ENCODE measurements at regions not wholly inside any gene's neighbourhood (a gene's known extent, or its start where the extent isn't known, plus 50 kb on each side); places are given as distances from the start of the nearest gene placed in this dataset.

- peaks cover 21% of the 10 kb centered on the region for H3K27me3 Mint-ChIP-seq
- H3K36me3 Mint-ChIP-seq (ENCODE audit: low read depth), result no peaks in the 10 kb centered on the region
- H3K27ac Mint-ChIP-seq, result no peak overlapping the region
- ATAC-seq (no peak), DNase-seq (no peak)
- no peaks in the 10 kb centered on the region for H3K4me1 Mint-ChIP-seq
- no peaks in the 10 kb centered on the region for H3K9me3 ChIP-seq (ENCODE audit: control insufficient read depth, low read length, poor library complexity, severe bottlenecking)
- H3K4me3 Mint-ChIP-seq, result no peak overlapping the region
Observed at GRCh38 chr2:204437408-204437807, 107.9 kb upstream of the PARD3B start.

- no peak overlapping the region for H3K27ac Mint-ChIP-seq
- H3K27me3 Mint-ChIP-seq, result peaks cover 21% of the 10 kb centered on the region
- H3K4me3 Mint-ChIP-seq, result no peak overlapping the region
- no peaks in the 10 kb centered on the region for H3K36me3 Mint-ChIP-seq (ENCODE audit: low read depth)
- no peaks in the 10 kb centered on the region for H3K4me1 Mint-ChIP-seq
- DNase-seq (no peak), ATAC-seq (no peak)
- H3K9me3 ChIP-seq (ENCODE audit: control insufficient read depth, low read length, poor library complexity, severe bottlenecking), result no peaks in the 10 kb centered on the region
Observed at GRCh38 chr2:204437815-204438756, 107.2 kb upstream of the PARD3B start.

GRCh38 chr2:204441316-204441715 lies 104.0 kb upstream of the PARD3B start:
- DNase-seq (no peak), ATAC-seq (no peak)
- no peaks in the 10 kb centered on the region for H3K4me1 Mint-ChIP-seq
- no peak overlapping the region for H3K4me3 Mint-ChIP-seq
- H3K36me3 Mint-ChIP-seq (ENCODE audit: low read depth), result no peaks in the 10 kb centered on the region
- no peak overlapping the region for H3K27ac Mint-ChIP-seq
- no peaks in the 10 kb centered on the region for H3K9me3 ChIP-seq (ENCODE audit: control insufficient read depth, low read length, poor library complexity, severe bottlenecking)
- H3K27me3 Mint-ChIP-seq, result peaks cover 15% of the 10 kb centered on the region

- peaks cover 8% of the 10 kb centered on the region for H3K27me3 Mint-ChIP-seq
- H3K9me3 ChIP-seq (ENCODE audit: control insufficient read depth, low read length, poor library complexity, severe bottlenecking), result no peaks in the 10 kb centered on the region
- no peak for ATAC-seq
- no peak for DNase-seq
- no peaks in the 10 kb centered on the region for H3K36me3 Mint-ChIP-seq (ENCODE audit: low read depth)
- no peaks in the 10 kb centered on the region for H3K4me1 Mint-ChIP-seq
- H3K27ac Mint-ChIP-seq, result no peak overlapping the region
- no peak overlapping the region for H3K4me3 Mint-ChIP-seq
Observed at GRCh38 chr2:204445149-204445548, 100.1 kb upstream of the PARD3B start.

- no peak overlapping the region for H3K27ac Mint-ChIP-seq
- H3K9me3 ChIP-seq (ENCODE audit: control insufficient read depth, low read length, poor library complexity, severe bottlenecking), result no peaks in the 10 kb centered on the region
- H3K4me3 Mint-ChIP-seq, result no peak overlapping the region
- no peaks in the 10 kb centered on the region for H3K4me1 Mint-ChIP-seq
- no peaks in the 10 kb centered on the region for H3K36me3 Mint-ChIP-seq (ENCODE audit: low read depth)
- DNase-seq, result no peak
- ATAC-seq, result no peak
- peaks cover 14% of the 10 kb centered on the region for H3K27me3 Mint-ChIP-seq
Observed at GRCh38 chr2:204447722-204448121, 97.6 kb upstream of the PARD3B start.

- peaks cover 3% of the 10 kb centered on the region for H3K4me1 Mint-ChIP-seq
- ATAC-seq (no peak), DNase-seq (no peak)
- H3K36me3 Mint-ChIP-seq (ENCODE audit: low read depth), result no peaks in the 10 kb centered on the region
- no peak overlapping the region for H3K27ac Mint-ChIP-seq
- H3K4me3 Mint-ChIP-seq, result no peak overlapping the region
- H3K27me3 Mint-ChIP-seq, result peaks cover 17% of the 10 kb centered on the region
- no peaks in the 10 kb centered on the region for H3K9me3 ChIP-seq (ENCODE audit: control insufficient read depth, low read length, poor library complexity, severe bottlenecking)
Observed at GRCh38 chr2:204449977-204450376, 95.3 kb upstream of the PARD3B start.

GRCh38 chr2:204451766-204452165 lies 93.5 kb upstream of the PARD3B start:
- no peaks in the 10 kb centered on the region for H3K9me3 ChIP-seq (ENCODE audit: control insufficient read depth, low read length, poor library complexity, severe bottlenecking)
- H3K4me3 Mint-ChIP-seq, result no peak overlapping the region
- peaks cover 18% of the 10 kb centered on the region for H3K27me3 Mint-ChIP-seq
- H3K4me1 Mint-ChIP-seq, result peaks cover 3% of the 10 kb centered on the region
- H3K36me3 Mint-ChIP-seq (ENCODE audit: low read depth), result no peaks in the 10 kb centered on the region
- ATAC-seq (no peak), DNase-seq (no peak)
- H3K27ac Mint-ChIP-seq, result no peak overlapping the region

- peaks cover 18% of the 10 kb centered on the region for H3K27me3 Mint-ChIP-seq
- H3K27ac Mint-ChIP-seq, result no peak overlapping the region
- H3K9me3 ChIP-seq (ENCODE audit: control insufficient read depth, low read length, poor library complexity, severe bottlenecking), result no peaks in the 10 kb centered on the region
- ATAC-seq (no peak), DNase-seq (no peak)
- no peaks in the 10 kb centered on the region for H3K36me3 Mint-ChIP-seq (ENCODE audit: low read depth)
- no peak overlapping the region for H3K4me3 Mint-ChIP-seq
- peaks cover 3% of the 10 kb centered on the region for H3K4me1 Mint-ChIP-seq
Observed at GRCh38 chr2:204452464-204453023, 92.7 kb upstream of the PARD3B start.

DNA sequence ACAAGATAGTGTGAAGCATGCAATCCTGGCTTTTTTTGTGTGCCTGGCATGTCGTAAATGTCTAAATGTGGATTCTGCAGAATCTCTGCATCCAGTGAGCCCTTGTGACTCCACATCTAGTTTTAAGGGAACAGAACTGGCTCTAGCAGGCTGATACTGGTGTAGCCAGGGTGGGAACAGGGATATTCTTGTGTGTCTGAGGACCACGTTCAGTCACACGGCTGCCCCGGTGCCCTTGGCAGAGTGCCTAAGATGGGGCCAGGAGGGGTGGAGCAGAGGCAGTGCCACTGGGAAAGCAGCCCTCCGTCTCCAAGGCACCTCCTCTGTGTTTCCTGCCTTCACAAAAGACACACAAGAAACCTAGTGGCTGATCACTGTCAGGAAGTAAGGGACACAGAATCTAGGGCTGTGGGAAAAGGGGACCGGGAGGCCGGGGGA lies 91.5 kb upstream of the PARD3B start:
- ATAC-seq (no peak), DNase-seq (no peak)
- no peaks in the 10 kb centered on the region for H3K9me3 ChIP-seq (ENCODE audit: control insufficient read depth, low read length, poor library complexity, severe bottlenecking)
- H3K27me3 Mint-ChIP-seq, result peaks cover 18% of the 10 kb centered on the region
- H3K27ac Mint-ChIP-seq, result no peak overlapping the region
- no peaks in the 10 kb centered on the region for H3K36me3 Mint-ChIP-seq (ENCODE audit: low read depth)
- H3K4me3 Mint-ChIP-seq, result no peak overlapping the region
- peaks cover 3% of the 10 kb centered on the region for H3K4me1 Mint-ChIP-seq

GRCh38 chr2:204454672-204455380 lies 90.4 kb upstream of the PARD3B start:
- no peak for ATAC-seq
- H3K27ac Mint-ChIP-seq, result no peak overlapping the region
- no peaks in the 10 kb centered on the region for H3K36me3 Mint-ChIP-seq (ENCODE audit: low read depth)
- no peak for DNase-seq
- H3K4me3 Mint-ChIP-seq, result no peak overlapping the region
- peaks cover 18% of the 10 kb centered on the region for H3K27me3 Mint-ChIP-seq
- no peaks in the 10 kb centered on the region for H3K9me3 ChIP-seq (ENCODE audit: control insufficient read depth, low read length, poor library complexity, severe bottlenecking)
- peaks cover 3% of the 10 kb centered on the region for H3K4me1 Mint-ChIP-seq

DNA sequence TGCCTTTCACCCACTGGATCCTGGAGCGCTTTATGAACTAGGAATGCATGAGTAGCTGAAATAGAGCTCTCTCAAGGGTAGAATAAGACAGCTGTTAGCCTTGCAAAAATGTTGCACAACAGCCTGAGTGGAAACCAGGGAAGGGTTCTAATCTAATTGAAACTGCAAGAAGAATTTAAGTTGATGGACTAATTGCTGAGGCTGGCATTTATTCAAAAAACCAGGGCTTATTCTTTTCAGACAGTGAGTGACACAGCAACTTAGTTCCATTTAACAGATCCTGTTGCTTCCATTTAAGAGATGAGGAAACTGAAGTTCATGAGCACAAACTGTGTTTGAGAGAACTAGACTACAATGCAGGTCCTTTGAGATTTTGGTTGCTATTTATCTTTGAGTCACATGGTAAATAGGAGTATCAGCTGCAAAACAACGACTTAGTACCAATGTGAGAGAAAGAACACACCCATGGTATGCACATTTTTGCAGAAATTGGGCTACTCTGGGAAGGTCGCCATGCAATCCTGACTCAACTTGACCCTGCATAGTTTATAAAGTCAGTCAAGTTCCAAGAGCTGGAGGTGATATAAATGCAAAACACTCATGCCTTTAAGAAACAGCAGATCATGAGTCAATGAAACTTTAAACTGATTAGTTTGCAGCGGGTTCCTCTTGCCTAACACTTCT lies 76.4 kb upstream of the PARD3B start:
- H3K27me3 Mint-ChIP-seq, result peaks cover 22% of the 10 kb centered on the region
- H3K27ac Mint-ChIP-seq, result no peak overlapping the region
- H3K9me3 ChIP-seq (ENCODE audit: control insufficient read depth, low read length, poor library complexity, severe bottlenecking), result no peaks in the 10 kb centered on the region
- no peaks in the 10 kb centered on the region for H3K36me3 Mint-ChIP-seq (ENCODE audit: low read depth)
- ATAC-seq, result no peak
- DNase-seq, result no peak
- peaks cover 3% of the 10 kb centered on the region for H3K4me1 Mint-ChIP-seq
- H3K4me3 Mint-ChIP-seq, result no peak overlapping the region

GRCh38 chr2:204470178-204470620 lies 75.1 kb upstream of the PARD3B start:
- no peaks in the 10 kb centered on the region for H3K9me3 ChIP-seq (ENCODE audit: control insufficient read depth, low read length, poor library complexity, severe bottlenecking)
- no peak overlapping the region for H3K4me3 Mint-ChIP-seq
- ATAC-seq, result no peak
- peaks cover 20% of the 10 kb centered on the region for H3K27me3 Mint-ChIP-seq
- no peak for DNase-seq
- no peaks in the 10 kb centered on the region for H3K36me3 Mint-ChIP-seq (ENCODE audit: low read depth)
- no peak overlapping the region for H3K27ac Mint-ChIP-seq
- peaks cover 3% of the 10 kb centered on the region for H3K4me1 Mint-ChIP-seq
